Activated CD4-positive, alpha-beta T cell treated with anti-CD3 and anti-CD28 coated beads, Interleukin-2, amount 50 U/mL, for 1 hour (primary cell): ENCODE measurements at regions not wholly inside any gene's neighbourhood (a gene's known extent, or its start where the extent isn't known, plus 50 kb on each side); places are given as distances from the start of the nearest gene placed in this dataset.

Source experiments
- DNase-seq: peaks from one replicate; pipeline ENCODE4 v3.0.0-alpha.2; 2020

DNA sequence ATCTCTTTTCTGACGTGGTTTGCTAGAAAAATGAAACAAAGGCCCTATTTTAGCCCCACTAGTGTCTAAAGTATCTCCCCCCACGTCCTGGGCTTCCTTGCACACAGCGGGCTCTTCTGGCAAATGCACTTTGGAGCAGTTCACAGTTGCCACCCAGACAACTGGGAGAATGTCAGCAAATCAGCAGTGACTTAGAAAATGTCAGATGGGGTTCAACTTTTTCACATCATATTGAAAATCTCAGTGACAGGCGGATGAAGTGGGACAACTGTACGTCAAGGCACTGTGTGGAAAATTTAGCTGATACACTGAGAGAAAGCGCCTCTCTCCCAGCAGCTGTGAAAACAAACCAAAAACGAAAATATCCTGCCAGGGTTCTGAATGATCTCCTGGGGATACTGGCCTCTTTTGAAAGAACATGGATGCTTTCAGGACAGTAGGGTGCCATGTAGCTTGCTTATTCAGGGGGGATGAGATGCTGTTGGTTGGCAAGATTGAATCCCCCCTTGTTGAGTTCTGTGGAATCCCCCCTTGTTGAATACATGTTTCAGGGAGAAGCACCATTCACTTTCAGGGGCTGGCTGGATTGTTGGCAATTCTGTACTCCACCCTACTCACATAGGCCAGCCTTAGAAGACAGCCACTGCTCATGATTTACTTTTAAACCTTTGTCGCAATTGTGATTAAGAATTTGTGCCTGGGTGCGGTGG lies 372.8 kb upstream of the CELF2 start:
- DNase-seq: no peak

DNA sequence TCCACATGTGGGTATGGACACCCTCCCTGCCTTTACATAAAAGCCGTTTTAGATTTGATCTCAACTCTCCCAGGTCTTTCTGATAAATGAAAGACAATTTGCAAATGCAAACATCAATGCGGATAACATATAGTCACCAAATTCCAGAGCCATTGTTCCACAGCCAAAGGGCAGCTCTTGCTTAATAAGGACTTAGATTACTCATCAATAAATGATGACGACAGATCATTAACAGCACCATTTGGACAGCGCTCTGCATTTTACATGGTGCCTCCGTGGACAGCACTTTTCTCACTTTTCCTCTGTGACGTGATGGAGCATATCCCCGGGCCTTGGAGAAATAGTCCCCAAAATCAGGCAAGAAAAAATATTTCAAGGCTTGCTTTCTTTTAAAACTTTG lies 370.3 kb upstream of the CELF2 start:
- DNase-seq: no peak

DNA sequence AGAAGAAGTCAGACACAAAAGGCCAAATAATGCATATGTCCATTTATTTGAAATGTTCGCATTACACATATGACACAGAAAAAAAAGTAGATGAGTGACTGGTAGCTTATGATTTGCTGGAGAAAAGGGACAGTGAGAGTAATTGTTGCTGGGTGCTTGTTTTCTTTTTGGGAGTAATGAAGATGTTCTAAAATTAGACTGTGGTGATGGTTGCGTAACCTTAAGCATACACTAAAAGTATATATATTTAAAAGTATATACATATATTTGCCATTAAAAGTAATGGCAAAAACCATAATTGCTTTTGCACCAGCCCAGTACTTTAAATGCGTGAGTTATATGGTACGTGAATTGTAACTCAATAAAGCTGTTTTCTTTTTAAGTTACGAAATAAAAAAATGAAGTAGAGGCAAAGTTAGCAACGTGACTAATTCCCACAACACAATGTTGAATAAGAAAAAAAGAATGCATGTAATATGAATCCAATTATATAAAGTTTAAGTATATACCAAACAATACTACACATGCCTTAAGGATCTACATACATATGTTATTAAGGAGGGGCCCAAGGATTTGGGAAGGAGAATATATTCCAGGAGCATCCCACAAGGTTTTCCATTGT lies 360.4 kb upstream of the CELF2 start:
- DNase-seq: no peak

DNA sequence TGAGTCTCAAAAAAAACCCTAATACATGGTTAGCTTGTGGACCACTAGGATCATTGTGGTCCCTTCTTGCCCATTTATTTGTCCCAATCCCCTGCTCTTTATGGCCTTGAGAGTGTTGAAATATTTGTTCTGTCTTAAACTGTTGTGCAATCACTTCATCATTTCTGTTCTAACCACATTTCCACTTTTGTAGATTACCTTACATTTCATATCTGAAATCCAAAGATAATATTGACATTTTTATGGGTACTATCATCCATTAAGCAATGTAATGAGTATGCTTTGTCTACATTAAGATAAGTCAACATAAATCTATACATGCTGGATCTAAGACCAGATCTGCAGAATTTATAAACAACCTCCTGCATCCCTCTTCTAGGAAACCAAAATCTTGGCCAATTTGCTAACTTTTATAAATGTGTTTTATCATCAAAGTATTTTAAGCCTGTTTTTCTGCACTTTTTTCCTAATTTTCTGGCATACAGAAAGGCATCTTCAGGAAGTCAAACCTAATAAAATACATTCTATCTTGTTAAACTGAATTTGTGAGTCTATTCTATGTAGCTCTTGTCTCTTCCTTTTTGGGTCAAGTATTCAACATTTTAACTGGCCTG lies 359.4 kb upstream of the CELF2 start:
- no peak for DNase-seq

DNA sequence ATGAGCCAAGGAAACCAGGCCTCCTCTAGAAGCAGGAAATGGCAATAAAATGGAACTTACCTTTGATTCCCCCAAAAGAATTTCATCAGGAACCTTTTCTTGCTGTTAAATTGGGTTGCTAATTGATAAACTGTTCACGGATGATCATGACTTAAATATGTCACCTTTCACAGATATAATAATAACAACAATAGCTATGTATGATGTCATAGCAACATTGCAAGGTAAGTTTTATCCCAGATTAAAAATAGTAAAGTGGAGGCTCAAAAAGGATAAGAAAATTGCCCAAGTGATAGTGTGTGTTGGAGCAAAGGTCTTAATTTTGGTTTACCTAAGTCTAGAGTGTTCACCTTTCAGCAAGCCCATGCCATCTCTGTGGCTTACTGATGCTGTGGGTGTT lies 357.6 kb upstream of the CELF2 start:
- DNase-seq: no peak

DNA sequence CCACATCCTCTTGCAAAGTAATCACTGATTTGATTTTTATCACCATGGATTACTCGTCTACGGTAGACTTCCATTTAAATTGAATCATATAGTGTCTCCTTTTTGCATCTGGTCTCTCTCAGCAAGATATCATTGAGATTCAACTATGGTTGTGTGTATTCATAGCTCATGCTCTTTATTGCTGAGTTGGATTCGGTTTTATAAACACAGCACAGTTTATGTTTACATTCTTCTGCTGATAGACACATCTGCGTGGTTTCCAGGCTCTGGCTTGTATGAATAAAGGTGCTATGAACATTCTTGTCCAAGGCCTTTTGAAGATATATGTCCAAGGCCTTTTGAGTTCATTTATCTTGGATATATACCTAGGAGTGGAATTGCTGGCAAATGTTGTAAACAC lies 356.5 kb upstream of the CELF2 start:
- DNase-seq: no peak

DNA sequence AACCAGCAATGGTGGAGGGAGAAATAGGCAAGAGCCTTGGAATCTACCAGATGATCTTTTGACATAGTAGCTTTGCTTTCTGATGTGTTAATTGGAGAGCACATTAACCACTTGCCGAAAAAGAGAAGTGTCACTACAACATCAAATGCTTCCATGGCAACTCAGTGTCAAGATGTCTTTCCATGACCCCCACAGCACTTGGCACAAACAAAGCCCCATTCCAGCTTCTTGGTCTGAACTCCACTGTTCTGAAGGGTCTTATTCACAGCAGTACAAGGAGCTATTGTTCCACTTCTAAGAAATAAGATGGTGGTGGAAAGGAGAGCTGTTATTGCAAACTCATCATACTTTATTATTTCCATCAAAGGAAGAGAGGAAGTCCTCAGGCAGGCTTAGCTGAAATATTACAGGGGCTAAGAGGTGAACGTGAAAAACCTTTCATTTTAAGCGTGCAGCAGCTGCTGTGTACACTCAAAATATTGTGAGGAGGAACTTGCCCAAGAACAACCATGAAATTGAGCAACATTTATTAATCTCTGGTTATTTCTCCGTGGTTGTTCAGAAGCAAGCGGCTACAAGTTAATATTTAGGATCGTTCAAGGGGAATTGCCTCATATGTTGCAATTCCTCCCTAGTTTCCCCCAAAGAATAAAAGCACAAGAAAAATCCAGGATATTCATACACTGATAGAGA lies 354.8 kb upstream of the CELF2 start:
- no peak for DNase-seq

DNA sequence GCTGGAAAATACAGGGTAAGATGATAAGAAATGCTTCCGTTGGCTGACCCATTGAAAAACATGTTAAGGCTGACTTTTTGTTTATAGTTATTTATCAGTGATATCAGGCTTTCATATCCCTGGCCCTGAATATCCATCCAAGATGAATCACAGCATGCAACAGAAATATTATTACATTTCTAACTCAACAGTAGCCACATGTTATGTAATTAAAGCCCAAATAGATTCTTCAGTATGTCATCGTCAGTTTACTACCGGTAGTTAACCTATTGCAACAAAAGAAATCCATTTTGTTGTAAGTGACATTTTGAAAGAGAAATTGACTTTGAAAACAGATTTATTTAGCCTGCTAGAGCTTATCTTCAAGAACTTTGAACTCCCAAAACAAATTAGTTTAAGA lies 354.1 kb upstream of the CELF2 start:
- no peak for DNase-seq

DNA sequence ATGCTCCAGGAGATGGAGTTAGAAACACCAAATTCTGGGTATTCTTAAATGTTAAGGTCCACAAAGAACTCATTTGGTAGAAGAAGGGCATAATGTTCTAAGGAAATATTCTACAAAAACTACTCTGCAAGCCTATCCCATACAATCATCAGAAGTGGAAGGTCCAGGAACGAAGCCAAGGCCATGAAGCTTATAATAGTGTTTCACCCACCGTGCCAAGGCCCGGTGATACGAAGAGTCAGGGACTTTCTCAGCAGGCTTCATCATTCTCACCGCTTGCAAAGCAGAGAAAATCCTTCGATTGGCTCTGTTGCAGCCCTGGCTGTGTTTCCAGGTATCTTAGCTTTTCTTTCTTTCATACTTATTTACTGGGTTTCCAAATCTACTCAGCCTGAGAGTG lies 351.9 kb upstream of the CELF2 start:
- no peak for DNase-seq

DNA sequence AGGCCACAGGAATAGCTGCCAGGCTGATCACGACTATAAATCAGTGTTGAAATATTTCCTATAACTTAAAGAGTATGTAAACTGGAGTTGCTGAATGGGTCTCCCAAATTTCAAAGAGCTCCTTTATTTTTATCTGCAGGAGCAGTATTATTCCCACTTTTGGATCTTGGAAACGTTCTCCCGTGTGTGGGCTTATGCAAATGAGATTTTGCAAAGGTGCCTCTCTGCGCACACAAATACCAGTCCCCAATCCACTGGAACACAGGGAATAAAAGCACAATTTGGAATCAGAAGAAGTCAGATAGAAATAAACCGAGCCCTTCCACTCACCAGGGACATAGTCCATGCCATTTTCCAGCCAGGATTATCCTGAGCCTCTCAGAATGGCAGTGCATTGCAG lies 350.2 kb upstream of the CELF2 start:
- DNase-seq: no peak

DNA sequence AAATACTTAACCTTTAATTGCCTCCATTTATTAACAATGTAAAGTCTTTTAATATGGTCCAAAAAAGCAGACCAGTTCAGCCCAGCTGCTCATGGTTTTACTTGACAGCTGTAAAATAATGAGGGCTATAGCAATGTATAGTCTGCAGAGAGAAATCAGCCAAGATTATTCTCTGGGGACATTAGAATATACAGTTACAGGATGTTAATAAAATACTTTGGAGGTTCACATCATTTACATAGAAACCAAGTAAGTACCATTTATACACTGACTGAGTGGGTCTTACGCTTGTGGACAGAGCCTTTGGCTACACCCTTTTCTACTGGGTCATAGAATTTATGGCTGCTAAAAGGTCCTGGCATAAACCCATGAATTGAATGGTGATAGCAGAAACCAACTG lies 340.7 kb upstream of the CELF2 start:
- no peak for DNase-seq

DNA sequence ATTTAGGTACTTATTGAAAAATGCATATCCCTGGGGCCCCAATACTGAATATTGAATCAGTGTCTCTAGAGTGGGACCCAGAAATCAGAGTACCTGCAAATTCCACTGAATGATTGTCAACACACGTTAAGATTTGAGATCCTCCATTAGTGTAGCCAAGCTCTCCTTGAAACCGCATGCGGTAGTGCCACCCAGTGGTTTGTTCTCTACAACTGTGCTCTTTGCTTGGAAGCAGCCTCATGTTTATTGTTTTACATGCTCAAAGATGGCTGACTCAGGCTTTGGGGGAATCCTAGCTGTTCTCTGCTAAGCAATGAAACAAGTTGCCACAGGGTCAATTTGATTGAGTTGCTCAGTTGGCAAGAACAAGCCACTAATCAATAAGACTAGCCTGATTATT lies 340.2 kb upstream of the CELF2 start:
- no peak for DNase-seq

DNA sequence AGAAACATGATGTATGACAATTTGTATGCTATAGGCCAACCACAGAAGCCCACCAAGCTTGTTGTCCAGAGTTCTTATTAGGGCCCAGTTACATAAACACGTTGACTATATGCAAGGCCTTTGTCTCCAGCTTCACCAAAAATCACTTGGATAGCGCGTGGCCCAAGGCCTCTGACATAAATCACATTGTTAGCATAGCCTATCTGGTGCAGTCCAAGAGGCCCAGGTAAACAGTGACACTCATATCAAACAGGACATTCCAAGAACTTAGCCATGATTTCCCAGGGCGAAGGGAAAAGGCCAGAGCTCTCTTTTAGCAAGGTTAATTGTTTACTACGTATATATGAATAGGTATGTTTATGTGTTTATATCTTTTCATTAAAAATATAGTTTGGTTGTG lies 337.2 kb upstream of the CELF2 start:
- DNase-seq: no peak

DNA sequence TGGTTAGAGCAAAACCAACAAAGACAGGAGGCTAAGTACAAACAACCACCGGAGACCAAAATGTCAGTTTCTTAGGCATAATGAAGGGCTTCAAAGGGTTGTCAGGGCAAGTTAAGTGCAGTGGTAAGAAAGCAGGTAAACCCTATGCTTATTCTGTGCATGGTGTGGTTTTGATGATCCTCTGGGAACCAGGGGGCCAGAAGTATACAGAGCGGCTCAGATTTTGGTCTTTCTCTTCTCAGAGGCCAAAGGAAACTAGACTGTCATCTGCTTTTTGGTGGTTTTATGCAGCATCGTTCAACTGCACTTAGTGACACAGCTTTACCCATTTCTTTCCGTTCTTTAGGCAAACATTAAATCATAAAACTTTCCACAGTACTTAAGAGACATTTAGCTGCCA lies 332.7 kb upstream of the CELF2 start:
- DNase-seq: no peak

DNA sequence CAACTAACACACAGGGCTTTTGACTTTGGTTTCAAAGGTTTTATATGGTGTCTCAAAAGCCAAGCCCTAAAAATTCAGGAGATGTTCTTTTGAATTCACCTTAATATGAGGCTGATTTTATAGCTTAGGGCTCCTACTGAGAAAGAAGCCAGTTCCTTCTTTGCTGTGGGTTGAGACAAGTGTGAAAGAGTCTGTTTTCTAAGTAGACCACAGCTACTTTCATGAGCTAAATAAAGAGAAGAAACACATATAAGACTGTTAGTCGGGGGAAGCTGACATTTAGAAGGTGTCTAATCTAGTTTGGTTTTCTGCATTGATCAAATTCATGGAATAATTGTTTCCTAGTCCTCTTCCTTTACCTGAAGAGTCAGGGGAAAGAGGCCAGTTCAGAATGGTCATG lies 332.1 kb upstream of the CELF2 start:
- DNase-seq: no peak

DNA sequence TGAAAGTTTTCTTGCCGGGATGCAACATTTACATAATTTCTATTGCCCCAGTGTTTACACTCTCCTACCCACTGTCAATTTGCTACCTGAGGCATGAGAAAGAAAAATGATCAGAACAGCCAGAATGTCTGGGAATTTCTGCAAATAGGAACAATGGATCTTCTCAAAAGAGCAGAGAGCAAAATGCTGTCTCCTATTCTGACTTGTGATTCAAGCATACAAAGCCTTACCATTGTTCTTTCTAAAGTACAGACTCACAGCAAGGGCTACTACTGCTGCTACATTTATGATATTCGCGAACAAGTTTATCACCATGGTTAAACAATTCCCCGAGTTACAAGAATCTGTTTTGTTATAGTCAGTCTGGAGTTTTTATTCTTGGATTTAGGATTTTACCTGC lies 329.9 kb upstream of the CELF2 start:
- no peak for DNase-seq

DNA sequence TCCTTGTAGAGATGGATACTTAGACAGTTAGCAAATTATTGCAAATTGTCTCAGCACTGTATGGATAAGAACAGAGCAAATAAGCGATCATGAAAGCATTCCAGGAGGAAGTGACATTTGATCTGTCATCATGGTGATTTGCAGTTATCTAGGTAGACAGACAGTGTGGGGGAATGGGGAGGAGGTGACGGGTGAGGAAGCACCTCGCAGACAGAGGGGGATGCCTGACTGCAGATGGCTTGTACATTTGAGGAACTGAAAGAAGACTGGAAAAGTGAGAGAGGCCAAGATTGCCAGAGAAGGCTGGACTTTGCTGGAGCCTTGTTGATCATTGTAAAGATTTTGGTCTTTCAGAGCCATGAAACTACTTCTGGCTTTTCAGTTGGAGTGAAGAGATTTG lies 318.2 kb upstream of the CELF2 start:
- no peak for DNase-seq

DNA sequence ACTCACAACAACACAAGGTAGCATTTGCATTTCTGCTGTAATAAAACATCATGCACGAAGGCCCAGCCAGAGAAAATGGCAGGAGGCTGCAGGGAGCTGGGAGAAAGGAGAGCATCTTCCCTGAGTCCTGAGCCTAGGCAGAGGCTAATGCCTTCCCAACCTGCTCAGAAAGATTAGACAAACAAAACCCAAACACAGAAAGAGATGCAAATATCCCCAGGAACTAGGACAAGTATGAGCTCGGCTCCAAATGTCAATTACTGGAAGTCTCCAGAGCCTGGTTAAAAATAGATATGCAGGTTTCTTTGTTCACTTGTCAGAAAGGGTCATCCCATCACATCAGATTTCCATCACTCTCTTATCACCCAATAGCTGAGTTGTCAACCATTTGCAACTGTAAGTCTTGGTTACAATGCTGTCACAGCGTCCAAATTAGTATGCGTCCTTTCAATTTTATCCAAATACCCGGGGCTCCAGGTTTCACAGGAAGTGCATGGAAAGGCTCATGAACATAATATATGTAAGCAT lies 316.5 kb upstream of the CELF2 start:
- DNase-seq: no peak

DNA sequence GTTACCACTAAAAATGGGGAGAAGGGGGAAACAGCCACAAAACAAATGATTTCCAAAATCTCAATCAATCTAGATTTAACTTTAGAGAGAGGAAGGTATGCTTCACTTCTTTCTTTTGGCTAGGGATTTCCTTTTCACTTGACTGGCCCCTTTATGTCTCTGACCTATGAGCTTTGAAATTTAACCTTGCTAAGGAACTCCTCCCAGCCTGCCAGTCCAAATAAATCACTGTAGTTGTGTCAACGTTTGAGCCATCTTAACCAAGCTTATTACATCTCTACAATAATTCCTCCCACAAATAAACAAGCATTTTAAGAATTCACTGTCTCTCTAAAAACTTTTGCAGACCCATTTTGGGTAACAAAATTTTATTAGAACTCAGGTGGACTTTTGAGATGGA lies 315.5 kb upstream of the CELF2 start:
- no peak for DNase-seq

DNA sequence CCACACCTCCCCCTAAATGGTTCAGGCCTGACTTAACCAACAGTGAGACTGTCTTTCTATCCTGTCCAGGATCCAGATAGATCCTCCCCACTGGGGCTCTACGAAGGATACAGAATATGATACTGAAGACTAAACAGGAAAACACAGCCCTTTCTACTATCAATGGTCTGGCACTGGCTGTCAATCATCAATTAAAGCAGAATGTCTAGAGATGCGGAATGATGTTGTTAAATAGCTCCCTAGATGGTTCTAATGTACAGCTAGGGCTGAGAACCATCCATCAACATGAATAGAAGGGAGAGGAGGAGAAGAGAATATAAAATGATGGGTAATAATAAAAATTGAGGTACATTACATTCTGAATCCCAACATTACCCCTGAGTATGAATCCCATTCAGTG lies 314.3 kb upstream of the CELF2 start:
- DNase-seq: no peak

DNA sequence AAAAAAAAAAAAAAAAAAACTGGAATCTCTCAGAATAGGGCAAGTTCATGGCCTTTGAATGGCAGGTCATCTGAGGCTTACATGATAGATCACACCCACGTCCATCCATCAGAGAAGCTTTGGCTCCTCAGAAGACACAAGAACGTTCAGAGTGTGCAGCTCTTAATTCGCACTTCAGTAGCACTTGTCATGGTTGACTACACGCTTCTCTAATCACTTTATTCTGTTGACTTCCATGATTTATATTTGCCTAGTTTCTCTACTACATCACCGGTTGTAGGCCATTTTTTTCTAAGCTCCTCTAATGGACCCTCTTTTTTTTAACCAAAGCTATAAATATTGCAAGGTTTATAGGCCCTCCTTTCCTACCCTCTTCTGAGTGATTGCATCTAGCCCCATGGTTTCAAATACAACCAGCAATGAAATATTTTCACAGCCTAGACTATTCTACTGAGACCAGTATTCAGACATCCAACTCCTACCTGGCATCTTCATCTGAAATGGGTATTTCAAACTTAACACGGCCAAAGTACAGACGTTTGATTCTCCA lies 305.4 kb upstream of the CELF2 start:
- DNase-seq: no peak

DNA sequence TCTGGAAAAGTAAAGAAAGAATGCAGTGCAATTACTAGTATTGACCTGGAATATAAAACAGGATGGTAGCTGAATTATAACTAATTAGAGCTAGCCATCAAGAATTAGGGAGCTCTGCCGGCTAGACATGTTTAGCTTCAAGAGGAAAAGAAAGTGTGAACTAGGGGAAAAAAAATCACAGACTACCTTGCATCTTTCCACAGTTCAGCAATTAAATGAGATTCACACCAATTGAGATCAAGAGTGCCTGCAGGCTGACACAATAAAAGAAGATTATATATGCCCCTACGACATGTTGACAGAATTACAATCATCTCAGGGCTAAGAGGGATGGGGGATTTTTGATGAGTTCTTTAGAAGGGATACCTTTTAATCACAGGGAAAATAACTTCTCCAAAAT lies 303.3 kb upstream of the CELF2 start:
- no peak for DNase-seq

DNA sequence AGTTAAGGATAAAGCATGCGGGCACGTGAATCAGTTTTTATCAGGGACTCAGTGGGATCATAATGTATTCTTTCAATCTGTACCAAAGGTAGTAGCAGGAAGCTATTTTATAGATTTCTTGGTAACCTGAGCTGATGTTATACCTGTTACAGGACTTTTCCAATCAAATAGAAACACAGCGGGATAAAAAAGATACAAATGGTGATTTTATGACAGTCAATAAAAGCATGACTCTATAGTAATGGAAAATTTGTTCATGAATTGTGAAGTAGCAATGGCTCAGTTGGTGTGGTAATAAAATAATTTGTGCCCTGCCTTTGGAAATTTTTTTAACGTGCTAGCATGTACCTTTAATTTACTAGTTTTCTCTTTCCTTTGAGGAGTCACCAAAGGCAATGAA lies 300.7 kb upstream of the CELF2 start:
- no peak for DNase-seq

DNA sequence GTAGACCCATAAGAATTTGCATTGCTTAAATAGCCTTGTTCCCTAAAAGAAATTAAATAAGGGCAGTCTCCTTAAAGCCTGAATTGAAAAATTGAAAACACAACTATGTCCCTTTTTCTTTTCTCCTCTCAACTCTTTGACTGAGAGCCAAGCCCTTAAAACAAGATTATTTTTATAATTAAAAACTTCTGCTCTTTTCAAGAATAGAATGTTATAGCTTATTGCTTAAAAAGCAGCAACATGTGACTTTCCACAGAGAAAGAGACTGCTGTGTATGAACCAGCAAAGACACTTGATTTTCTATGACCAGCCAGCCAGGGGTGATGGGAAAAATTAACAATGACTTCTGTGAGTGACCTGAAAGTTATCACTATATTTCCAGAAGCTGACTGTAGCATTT lies 295.2 kb upstream of the CELF2 start:
- no peak for DNase-seq
